Upper lobe of left lung (tissue), 6 donors: ENCODE measurements at regions not wholly inside any gene's neighbourhood (a gene's known extent, or its start where the extent isn't known, plus 50 kb on each side); places are given as distances from the start of the nearest gene placed in this dataset.

Experiments
- ATAC-seq, 2 donors: fragments of 200-7000 bp; cut with Tn5 transposase; one replicate each; pipeline ENCODE4 v1.9.1; 2022; ENCODE audit warnings: mild to moderate bottlenecking in 2 of 2, moderate library complexity in 2 of 2; ENCODE audit not compliant: low FRiP score in 2 of 2
- DNase-seq, 2 donors: peaks; one replicate each; pipeline ENCODE4 v3.0.0-alpha.2; 2019 to 2020
- H3K27ac ChIP-seq, 4 donors: fragments of 200-600 bp; sonication (generic); one replicate each; pipeline ENCODE4 v1.5.1; 2016 to 2019
- H3K27me3 ChIP-seq, 4 donors: fragments of 200-600 bp; sonication (generic); one replicate each; pipeline ENCODE4 v1.5.1; 2017 to 2019
- H3K36me3 ChIP-seq, 4 donors: fragments of 200-600 bp; sonication (generic); one replicate each; pipeline ENCODE4 v1.5.1; 2016 to 2019
- H3K4me1 ChIP-seq, 4 donors: fragments of 200-600 bp; sonication (generic); one replicate each; pipeline ENCODE4 v1.5.1; 2018 to 2019
- H3K4me3 ChIP-seq, 4 donors: fragments of 200-600 bp; sonication (generic); one replicate each; pipeline ENCODE4 v1.5.1; 2017 to 2019; ENCODE audit warnings: mild to moderate bottlenecking in 2 of 4, moderate library complexity in 1 of 4
- H3K9me3 ChIP-seq, 4 donors: fragments of 200-600 bp; sonication (generic); one replicate each; pipeline ENCODE4 v1.5.1; 2018 to 2019
- CTCF ChIP-seq, 6 experiments: fragments of 450-650 bp in 4 of 6; fragments of 200-600 bp in 2 of 6; sonication (generic) in 2 of 6; IDR thresholded peaks; one replicate each; pipeline ENCODE4 v1.5.1; 2016 to 2019; ENCODE audit warnings: antibody characterized with exemption in 6 of 6
- EP300 ChIP-seq, 4 donors: sonication (generic); formaldehyde crosslinking; IDR thresholded peaks; one replicate each; pipeline ENCODE4 v1.5.1; 2017; ENCODE audit warnings: antibody characterized with exemption in 4 of 4, control low read depth in 2 of 4
- POLR2A ChIP-seq, 4 donors: fragments of 450-650 bp; IDR thresholded peaks; one replicate each; pipeline ENCODE4 v1.5.1; 2016 to 2017; ENCODE audit warnings: antibody characterized with exemption in 4 of 4, mild to moderate bottlenecking in 2 of 4
- POLR2AphosphoS5 ChIP-seq, 2 donors: sonication (generic); formaldehyde crosslinking; IDR thresholded peaks; one replicate each; pipeline ENCODE4 v1.5.1; 2017; ENCODE audit warnings: antibody characterized with exemption in 2 of 2
- WGBS, 2 donors: methylation state at CpG; one replicate each; pipeline ENCODE4 v1.1.5; 2017 to 2018; 5-methylcytosine and 5-hydroxymethylcytosine counted together
- donor health status: DM: no; HTN: no; CAD: no; lungs with moderate emphysema.
- donor health status: DM: no; HTN: yes; CAD: no; lungs with severe emphysema.

GRCh38 chr2:94960266-94960665 is 65.2 kb upstream of the MAL start:
- no peaks in the 10 kb centered on the region for H3K9me3 ChIP-seq
- H3K27ac ChIP-seq: no peak overlapping the region
- no peaks in the 10 kb centered on the region for H3K36me3 ChIP-seq
- H3K27me3 ChIP-seq: no peaks in the 10 kb centered on the region
- ATAC-seq: no peak
- no peaks in the 10 kb centered on the region for H3K4me1 ChIP-seq
- H3K4me3 ChIP-seq: no peak overlapping the region
- 52% methylated on average over 2 of the region's 2 CpGs for WGBS, 2 donors
- DNase-seq: no peak
- TF ChIP-seq EP300 (IDR thresholded peaks at IDR 0.05) (no peak), POLR2A (IDR thresholded peaks at IDR 0.05) (no peak), POLR2AphosphoS5 (IDR thresholded peaks at IDR 0.05) (no peak), CTCF (IDR thresholded peaks at IDR 0.05) (no peak)

GRCh38 chr2:94960751-94961150 is 64.8 kb upstream of the MAL start:
- no peak for TF ChIP-seq CTCF (IDR thresholded peaks at IDR 0.05)
- no peak for TF ChIP-seq EP300 (IDR thresholded peaks at IDR 0.05)
- no peak for TF ChIP-seq POLR2A (IDR thresholded peaks at IDR 0.05)
- TF ChIP-seq POLR2AphosphoS5 (IDR thresholded peaks at IDR 0.05): no peak
- Histone ChIP-seq H3K9me3 (no peaks in the 10 kb centered on the region), H3K27me3 (no peaks in the 10 kb centered on the region), H3K27ac (no peak overlapping the region), H3K4me3 (no peak overlapping the region), H3K36me3 (no peaks in the 10 kb centered on the region), H3K4me1 (no peaks in the 10 kb centered on the region)
- DNase-seq: no peak
- no peak for ATAC-seq
- WGBS, 2 donors: 60 to 62% methylated on average over 4 of the region's 4 CpGs

- Histone ChIP-seq H3K36me3 (no peaks in the 10 kb centered on the region), H3K27ac (no peak overlapping the region), H3K4me3 (no peak overlapping the region), H3K4me1 (no peaks in the 10 kb centered on the region), H3K27me3 (no peaks in the 10 kb centered on the region), H3K9me3 (no peaks in the 10 kb centered on the region)
- DNase-seq (no peak), ATAC-seq (no peak)
- no peak for TF ChIP-seq CTCF (IDR thresholded peaks at IDR 0.05)
- no peak for TF ChIP-seq POLR2A (IDR thresholded peaks at IDR 0.05)
- no peak for TF ChIP-seq EP300 (IDR thresholded peaks at IDR 0.05)
- no peak for TF ChIP-seq POLR2AphosphoS5 (IDR thresholded peaks at IDR 0.05)
- 69 to 75% methylated on average over 5 of the region's 5 CpGs for WGBS, 2 donors
Measured at GRCh38 chr2:94964193-94964592, 61.3 kb upstream of the MAL start.

- no peak overlapping the region for H3K27ac ChIP-seq
- H3K4me3 ChIP-seq: no peak overlapping the region
- H3K4me1 ChIP-seq: no peaks in the 10 kb centered on the region
- H3K9me3 ChIP-seq: no peaks in the 10 kb centered on the region
- ATAC-seq (no peak), DNase-seq (no peak)
- WGBS, 2 donors: 70 to 87% methylated on average over 1 of the region's 1 CpG
- TF ChIP-seq POLR2A (IDR thresholded peaks at IDR 0.05) (no peak), CTCF (IDR thresholded peaks at IDR 0.05) (no peak), EP300 (IDR thresholded peaks at IDR 0.05) (no peak), POLR2AphosphoS5 (IDR thresholded peaks at IDR 0.05) (no peak)
- no peaks in the 10 kb centered on the region for H3K36me3 ChIP-seq
- no peaks in the 10 kb centered on the region for H3K27me3 ChIP-seq
Measured at GRCh38 chr2:94966689-94967088, 58.8 kb upstream of the MAL start.

- Histone ChIP-seq H3K36me3 (no peaks in the 10 kb centered on the region), H3K9me3 (no peaks in the 10 kb centered on the region), H3K27me3 (no peaks in the 10 kb centered on the region), H3K27ac (no peak overlapping the region), H3K4me3 (no peak overlapping the region), H3K4me1 (no peaks in the 10 kb centered on the region)
- DNase-seq: no peak
- 74 to 79% methylated on average over 4 of the region's 4 CpGs for WGBS, 2 donors
- no peak for ATAC-seq
- TF ChIP-seq CTCF (IDR thresholded peaks at IDR 0.05): no peak
- no peak for TF ChIP-seq POLR2A (IDR thresholded peaks at IDR 0.05)
- TF ChIP-seq POLR2AphosphoS5 (IDR thresholded peaks at IDR 0.05): no peak
- no peak for TF ChIP-seq EP300 (IDR thresholded peaks at IDR 0.05)
Measured at GRCh38 chr2:94970353-94970752, 55.2 kb upstream of the MAL start.
